Aorta (tissue), 5 donors: ENCODE measurements at regions not wholly inside any gene's neighbourhood (a gene's known extent, or its start where the extent isn't known, plus 50 kb on each side); places are given as distances from the start of the nearest gene placed in this dataset.

Experiments
- ATAC-seq: fragments of 200-7000 bp; cut with Tn5 transposase; one replicate; pipeline ENCODE4 v1.9.1; 2022; ENCODE audit warnings: moderate library complexity; ENCODE audit not compliant: low FRiP score
- DNase-seq, 2 donors: peaks; one replicate each; pipeline ENCODE4 v3.0.0-alpha.2; 2020
- H3K27ac ChIP-seq, 2 donors: one replicate each; pipeline ENCODE4 v1.5.1; 2013; ENCODE audit warnings: low read length in 2 of 2, mild to moderate bottlenecking in 2 of 2, moderate library complexity in 2 of 2, control low read depth in 1 of 2, inconsistent platforms in 1 of 2, low read depth in 1 of 2
- H3K27me3 ChIP-seq, 2 donors: one replicate each; pipeline ENCODE4 v1.6.1; 2013; ENCODE audit warnings: control low read depth in 1 of 2, low read length in 1 of 2, mild to moderate bottlenecking in 1 of 2, moderate library complexity in 1 of 2; ENCODE audit not compliant: insufficient read depth in 2 of 2, control insufficient read depth in 1 of 2
- H3K36me3 ChIP-seq, 2 donors: one replicate each; pipeline ENCODE4 v1.6.1; 2013; ENCODE audit warnings: control low read depth in 1 of 2, low read length in 1 of 2, mild to moderate bottlenecking in 1 of 2; ENCODE audit not compliant: insufficient read depth in 2 of 2, control insufficient read depth in 1 of 2
- H3K4me1 ChIP-seq, 2 donors: one replicate each; pipeline ENCODE4 v1.6.1; 2013; ENCODE audit warnings: low read length in 2 of 2, control low read depth in 1 of 2, mild to moderate bottlenecking in 1 of 2, moderate library complexity in 1 of 2; ENCODE audit not compliant: insufficient read depth in 2 of 2, control insufficient read depth in 1 of 2
- H3K4me3 ChIP-seq, 2 donors: one replicate each; pipeline ENCODE4 v1.5.1; 2013; ENCODE audit warnings: low read length in 2 of 2, control low read depth in 1 of 2, mild to moderate bottlenecking in 1 of 2
- H3K9me3 ChIP-seq: one replicate; pipeline ENCODE4 v1.6.1; 2013; ENCODE audit warnings: mild to moderate bottlenecking, low read length; ENCODE audit not compliant: control insufficient read depth
- WGBS, 2 donors: extraction: QIAGEN DNeasy Blood & Tissue Kit; methylation state at CpG; one replicate each; pipeline ENCODE4 v1.1.7; 2013; 5-methylcytosine and 5-hydroxymethylcytosine counted together
- intact Hi-C, 2 donors: fragments of 100-400 bp; cut with DNase I; formaldehyde crosslinking; loops; one replicate each; pipeline versions ENCODE4 v1.14.2 to v1.15.0; 2022
- donor health status: healthy with polysubstance abuse.
- donor health status: Bipolar disorder and iron deficiency.
- donor health status: DM: no; HTN: no; CAD: no.
- donor health status: DM: no; HTN: no; CAD: no.
- donor health status: DM: yes; HTN: yes; CAD: no.

GRCh38 chr6:94372229-94372628 is 952.9 kb upstream of the EPHA7 start:
- no peaks in the 10 kb centered on the region for H3K4me1 ChIP-seq
- H3K36me3 ChIP-seq = no peaks in the 10 kb centered on the region
- H3K4me3 ChIP-seq = no peak overlapping the region
- no peaks in the 10 kb centered on the region for H3K9me3 ChIP-seq
- ATAC-seq (no peak), DNase-seq (no peak)
- no peak overlapping the region for H3K27ac ChIP-seq
- intact Hi-C loops = no loop called here
- no peaks in the 10 kb centered on the region for H3K27me3 ChIP-seq

GRCh38 chr6:94367316-94367715 is 948.0 kb upstream of the EPHA7 start:
- WGBS, 2 donors = 21 to 29% methylated on average over 1 of the region's 1 CpG
- Histone ChIP-seq H3K4me3 (no peak overlapping the region), H3K9me3 (no peaks in the 10 kb centered on the region), H3K27me3 (no peaks in the 10 kb centered on the region), H3K36me3 (no peaks in the 10 kb centered on the region), H3K27ac (no peak overlapping the region), H3K4me1 (no peaks in the 10 kb centered on the region)
- DNase-seq = no peak
- intact Hi-C loops = no loop called here
- no peak for ATAC-seq

GRCh38 chr6:94362061-94362864 is 942.9 kb upstream of the EPHA7 start:
- no peaks in the 10 kb centered on the region for H3K36me3 ChIP-seq
- no peaks in the 10 kb centered on the region for H3K4me1 ChIP-seq
- ATAC-seq = peak; percentile 37
- H3K4me3 ChIP-seq = no peak overlapping the region
- 96 to 97% methylated on average over 26 of the region's 26 CpGs for WGBS, 2 donors
- intact Hi-C loops = no loop called here
- H3K27ac ChIP-seq = no peak overlapping the region
- peak; percentile 29 to 75 for DNase-seq
- H3K9me3 ChIP-seq = no peaks in the 10 kb centered on the region
- no peaks in the 10 kb centered on the region for H3K27me3 ChIP-seq

DNA sequence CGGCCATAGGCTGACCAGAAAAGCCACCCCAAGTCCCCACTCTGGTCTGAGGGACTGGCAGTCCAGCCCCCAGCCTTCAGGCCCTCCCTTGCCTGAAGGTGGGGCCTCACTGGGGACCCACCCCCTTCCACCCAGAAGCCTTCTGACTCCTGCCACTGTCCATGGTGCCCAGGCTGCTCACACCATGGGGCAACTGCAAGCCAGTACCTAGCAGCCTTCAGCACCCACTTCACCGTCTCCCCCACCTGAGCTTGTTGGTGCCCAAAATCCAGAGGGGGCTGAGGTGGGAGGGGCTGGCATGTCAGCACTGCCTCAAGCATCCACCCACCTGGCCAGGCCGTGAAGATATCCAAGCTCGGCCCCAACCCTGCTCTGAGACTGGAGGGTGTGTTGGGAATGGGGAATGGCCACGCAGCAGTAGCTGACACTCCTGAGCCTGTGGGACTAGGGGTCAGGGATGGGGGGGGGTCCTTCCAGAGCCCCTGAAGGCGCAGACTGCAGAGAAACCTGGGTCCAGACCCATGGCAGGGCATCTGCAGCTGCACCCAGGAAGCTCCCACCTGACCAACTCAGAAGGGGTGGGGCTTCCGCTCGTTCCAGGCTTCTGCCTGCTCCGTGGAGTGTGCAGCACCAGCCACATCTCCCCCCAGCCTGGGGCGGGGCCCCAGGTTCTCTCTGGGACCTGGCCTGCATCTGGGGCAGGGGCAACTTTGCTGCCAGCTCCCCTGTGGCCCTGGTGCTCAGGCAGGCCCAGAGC is 942.1 kb upstream of the EPHA7 start:
- DNase-seq (peak in 1 of 2 donors; percentile 17), ATAC-seq (peak; percentile 26)
- Histone ChIP-seq H3K27me3 (no peaks in the 10 kb centered on the region), H3K27ac (no peak overlapping the region), H3K4me1 (no peaks in the 10 kb centered on the region), H3K4me3 (no peak overlapping the region), H3K9me3 (no peaks in the 10 kb centered on the region), H3K36me3 (no peaks in the 10 kb centered on the region)
- intact Hi-C loops = no loop called here
- WGBS, 2 donors = 88 to 90% methylated on average over 10 of the region's 10 CpGs

DNA sequence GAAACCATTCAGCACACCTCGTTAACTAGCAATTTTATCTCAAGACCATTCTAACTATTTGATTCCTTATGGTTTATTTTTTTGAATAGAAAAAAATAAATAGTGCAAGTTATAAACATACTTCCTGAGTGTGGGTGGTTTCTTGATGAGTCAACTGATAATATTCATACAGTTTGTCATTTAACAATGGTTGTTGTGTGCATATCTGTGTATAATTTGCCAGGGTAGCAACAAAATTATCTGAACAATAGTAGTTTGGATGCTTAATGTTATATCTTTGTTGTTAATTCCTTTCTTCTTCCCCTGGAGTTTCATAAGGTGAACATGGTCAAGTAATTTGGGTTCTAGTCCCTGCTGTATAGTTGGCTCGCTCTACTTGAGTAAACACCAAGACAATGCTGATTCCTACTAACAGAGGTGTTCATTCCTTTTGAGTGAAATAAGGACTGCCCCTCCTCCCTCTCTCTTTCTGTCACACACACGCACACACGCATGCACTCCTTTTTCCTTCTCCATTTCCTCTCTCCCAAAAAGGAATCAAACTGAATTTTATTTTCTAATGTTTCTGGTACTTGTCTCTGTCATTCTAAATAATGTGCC is 938.1 kb upstream of the EPHA7 start:
- intact Hi-C loops = no loop called here
- H3K27me3 ChIP-seq = no peaks in the 10 kb centered on the region
- H3K36me3 ChIP-seq = no peaks in the 10 kb centered on the region
- 63% methylated on average over 4 of the region's 4 CpGs for WGBS, 2 donors
- H3K9me3 ChIP-seq = no peaks in the 10 kb centered on the region
- ATAC-seq (no peak), DNase-seq (no peak)
- no peak overlapping the region for H3K4me3 ChIP-seq
- no peaks in the 10 kb centered on the region for H3K4me1 ChIP-seq
- no peak overlapping the region for H3K27ac ChIP-seq

DNA sequence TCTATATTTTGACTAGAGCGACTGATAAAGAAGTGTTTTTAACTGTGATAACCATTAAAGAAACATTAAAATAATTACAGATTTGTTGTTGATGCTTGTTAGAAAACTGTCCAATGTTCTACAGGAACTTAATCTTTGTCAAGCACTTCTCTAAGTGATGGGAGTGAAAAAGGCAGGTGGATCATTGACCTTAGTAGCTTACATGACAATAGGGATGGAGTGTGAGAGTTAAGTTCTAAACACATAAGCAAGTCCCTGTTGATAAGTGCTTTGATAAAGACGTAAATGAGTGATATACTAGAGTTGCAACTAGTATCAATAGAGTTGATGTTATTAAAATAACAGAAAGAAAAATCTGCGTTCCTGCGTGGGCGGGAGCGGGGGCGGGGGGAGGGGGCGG is 931.5 kb upstream of the EPHA7 start:
- Histone ChIP-seq H3K27me3 (no peaks in the 10 kb centered on the region), H3K36me3 (no peaks in the 10 kb centered on the region), H3K27ac (no peak overlapping the region), H3K4me3 (no peak overlapping the region), H3K9me3 (no peaks in the 10 kb centered on the region), H3K4me1 (peaks cover 0 to 1% of the 10 kb centered on the region in 2 donors)
- DNase-seq (no peak), ATAC-seq (no peak)
- WGBS, 2 donors = 54 to 56% methylated on average over 8 of the region's 8 CpGs
- intact Hi-C loops = no loop called here

DNA sequence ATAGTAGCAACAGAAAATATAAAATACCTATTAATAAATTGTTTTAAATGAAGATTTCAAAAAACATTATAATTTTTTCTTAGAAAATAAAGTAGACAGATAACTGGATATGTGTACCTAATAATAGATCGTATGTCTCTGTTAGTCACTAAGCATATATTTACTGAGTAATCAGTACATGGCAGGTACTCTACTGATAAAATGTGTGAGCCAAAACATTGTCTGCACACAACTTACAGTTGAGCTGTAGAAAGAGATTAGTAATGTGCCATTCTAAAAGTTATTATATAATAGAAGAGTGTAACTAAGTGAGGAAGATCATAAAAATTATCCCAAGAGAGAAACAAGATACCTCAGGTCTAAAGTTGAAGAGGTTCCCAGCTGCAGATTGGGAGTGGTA is 929.9 kb upstream of the EPHA7 start:
- intact Hi-C loops = no loop called here
- no peak overlapping the region for H3K4me3 ChIP-seq
- ATAC-seq (no peak), DNase-seq (no peak)
- no peak overlapping the region for H3K27ac ChIP-seq
- 17% methylated on average over 1 of the region's 1 CpG for WGBS, 2 donors
- H3K4me1 ChIP-seq = peaks cover 0 to 1% of the 10 kb centered on the region in 2 donors
- H3K9me3 ChIP-seq = no peaks in the 10 kb centered on the region
- H3K36me3 ChIP-seq = no peaks in the 10 kb centered on the region
- H3K27me3 ChIP-seq = no peaks in the 10 kb centered on the region

- Histone ChIP-seq H3K27ac (no peak overlapping the region), H3K27me3 (no peaks in the 10 kb centered on the region), H3K4me3 (no peak overlapping the region), H3K36me3 (no peaks in the 10 kb centered on the region), H3K9me3 (no peaks in the 10 kb centered on the region), H3K4me1 (peaks cover 0 to 1% of the 10 kb centered on the region in 2 donors)
- ATAC-seq = no peak
- no peak for DNase-seq
- 73 to 81% methylated on average over 1 of the region's 1 CpG for whole genome bisulfite sequencing, 2 donors
- intact Hi-C loops = no loop called here
Observed at GRCh38 chr6:94344866-94345265, 925.5 kb upstream of the EPHA7 start.
